ENCODE measurements at regions not wholly inside any gene's neighbourhood (a gene's known extent, or its start where the extent isn't known, plus 50 kb on each side); places are given as distances from the start of the nearest gene placed in this dataset.
A peak's percentile ranks its signal among the peaks of the same experiment; 100 is the strongest.

- no peak for DNase-seq
Measured at GRCh38 chr15:31830591-31830990, 199.7 kb upstream of the CHRNA7 start.

GRCh38 chr15:31831596-31831995 lies 198.7 kb upstream of the CHRNA7 start:
- DNase-seq: no peak

- no peak for DNase-seq
Measured at GRCh38 chr15:31834654-31835053, 195.7 kb upstream of the CHRNA7 start.

- DNase-seq: no peak
Measured at GRCh38 chr15:31839388-31839787, 190.9 kb upstream of the CHRNA7 start.

GRCh38 chr15:31840849-31841476 lies 189.4 kb upstream of the CHRNA7 start:
- no peak for DNase-seq

- no peak for DNase-seq
Measured at GRCh38 chr15:31842532-31843195, 187.7 kb upstream of the CHRNA7 start.

GRCh38 chr15:31843426-31844055 lies 186.8 kb upstream of the CHRNA7 start:
- DNase-seq: no peak

- no peak for DNase-seq
Measured at GRCh38 chr15:31845791-31846190, 184.5 kb upstream of the CHRNA7 start.

- no peak for DNase-seq
Measured at GRCh38 chr15:31847961-31848360, 182.4 kb upstream of the CHRNA7 start.

GRCh38 chr15:31848621-31849020 lies 181.7 kb upstream of the CHRNA7 start:
- no peak for DNase-seq

- DNase-seq: no peak
Measured at GRCh38 chr15:31852933-31853799, 177.1 kb upstream of the CHRNA7 start.

GRCh38 chr15:31856581-31856980 lies 173.7 kb upstream of the CHRNA7 start:
- no peak for DNase-seq

- no peak for DNase-seq
Measured at GRCh38 chr15:31857194-31857593, 173.1 kb upstream of the CHRNA7 start.

- DNase-seq: no peak
Measured at GRCh38 chr15:31858026-31858425, 172.3 kb upstream of the CHRNA7 start.

- no peak for DNase-seq
Measured at GRCh38 chr15:31866248-31866647, 164.1 kb upstream of the CHRNA7 start.

GRCh38 chr15:31867536-31868442 lies 162.5 kb upstream of the CHRNA7 start:
- peak; percentile 3 for DNase-seq

GRCh38 chr15:31869686-31870307 lies 160.5 kb upstream of the CHRNA7 start:
- no peak for DNase-seq

GRCh38 chr15:31870328-31871165 lies 159.8 kb upstream of the CHRNA7 start, which contains the start of gene OTUD7A:
Gene OTUD7A (minus strand): TSS chr15:31870673.
- peak; percentile 77 for DNase-seq

GRCh38 chr15:31871166-31871886 lies 159.0 kb upstream of the CHRNA7 start:
- peak; percentile 26 for DNase-seq

Data from skin of body (tissue), 1 donor.